Esophagus (tissue), 2 donors: ENCODE measurements at regions not wholly inside any gene's neighbourhood (a gene's known extent, or its start where the extent isn't known, plus 50 kb on each side); places are given as distances from the start of the nearest gene placed in this dataset.

Source experiments
- H3K27ac ChIP-seq, 2 donors: one replicate each; pipeline ENCODE4 v1.5.1; 2013; ENCODE audit warnings: low read depth in 2 of 2, mild to moderate bottlenecking in 2 of 2, inconsistent platforms in 1 of 2, low read length in 1 of 2, moderate library complexity in 1 of 2
- H3K27me3 ChIP-seq, 2 donors: one replicate each; pipeline ENCODE4 v1.6.1; 2013; ENCODE audit warnings: low read length in 2 of 2, control low read depth in 1 of 2, mild to moderate bottlenecking in 1 of 2; ENCODE audit not compliant: insufficient read depth in 2 of 2, control insufficient read depth in 1 of 2
- H3K36me3 ChIP-seq, 2 donors: one replicate each; pipeline ENCODE4 v1.6.1; 2013; ENCODE audit warnings: low read length in 1 of 2; ENCODE audit not compliant: control insufficient read depth in 2 of 2, insufficient read depth in 2 of 2
- H3K4me1 ChIP-seq, 2 donors: one replicate each; pipeline ENCODE4 v1.6.1; 2013; ENCODE audit warnings: low read length in 1 of 2; ENCODE audit not compliant: control insufficient read depth in 2 of 2, insufficient read depth in 2 of 2
- H3K4me3 ChIP-seq, 2 donors: one replicate each; pipeline ENCODE4 v1.5.1; 2013; ENCODE audit warnings: low read length in 2 of 2, mild to moderate bottlenecking in 2 of 2, low read depth in 1 of 2, moderate library complexity in 1 of 2
- H3K9me3 ChIP-seq, 2 donors: one replicate each; pipeline ENCODE4 v1.6.1; 2013; ENCODE audit warnings: mild to moderate bottlenecking in 2 of 2, low read depth in 1 of 2, low read length in 1 of 2, moderate library complexity in 1 of 2; ENCODE audit not compliant: control insufficient read depth in 2 of 2, insufficient read depth in 1 of 2
- WGBS, 2 donors: extraction: QIAGEN DNeasy Blood & Tissue Kit; methylation state at CpG; one replicate each; pipeline ENCODE4 v1.1.7; 2013; 5-methylcytosine and 5-hydroxymethylcytosine counted together
- donor health status: healthy with polysubstance abuse.
- donor health status: Bipolar disorder and iron deficiency.

DNA sequence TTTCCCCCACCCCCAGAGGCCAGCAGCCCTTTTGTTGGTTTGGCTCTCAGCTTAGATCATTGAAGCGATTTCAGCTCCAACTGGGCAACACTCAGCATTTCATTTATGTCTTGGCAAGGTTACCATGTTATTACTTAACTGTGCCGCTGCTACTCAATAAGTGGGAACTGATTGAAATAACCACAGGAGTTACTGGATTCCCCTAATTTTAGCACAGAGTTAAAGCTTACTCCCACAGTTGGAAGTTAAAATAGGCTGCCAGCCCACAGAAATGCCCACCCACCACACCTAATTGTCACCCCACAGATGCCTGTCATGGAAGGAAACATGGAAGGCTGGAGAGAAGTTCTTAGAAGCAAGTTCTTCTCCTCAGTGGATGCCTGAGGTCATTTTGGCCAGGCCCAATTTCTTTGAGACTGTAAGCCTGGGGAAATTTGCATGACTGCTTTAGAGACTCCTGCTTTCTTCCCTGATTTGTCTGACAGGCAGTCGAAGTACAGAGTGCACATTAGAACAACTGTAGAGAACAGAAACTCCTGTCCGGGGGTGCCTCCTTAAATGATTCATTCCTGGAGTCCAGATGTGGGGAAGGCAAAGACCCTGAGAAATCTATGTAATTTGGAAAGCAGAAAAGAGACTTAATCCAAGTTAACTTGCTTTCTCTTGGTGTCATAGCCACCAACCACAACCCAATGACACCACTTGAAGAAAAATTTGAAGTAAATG lies 370.0 kb downstream of the ZSWIM6 start:
- 59 to 73% methylated on average over 4 of the region's 4 CpGs for WGBS, 2 donors
- no peaks in the 10 kb centered on the region for H3K9me3 ChIP-seq
- no peak overlapping the region for H3K27ac ChIP-seq
- no peaks in the 10 kb centered on the region for H3K36me3 ChIP-seq
- no peak overlapping the region for H3K4me3 ChIP-seq
- H3K27me3 ChIP-seq, result no peaks in the 10 kb centered on the region
- no peaks in the 10 kb centered on the region for H3K4me1 ChIP-seq

DNA sequence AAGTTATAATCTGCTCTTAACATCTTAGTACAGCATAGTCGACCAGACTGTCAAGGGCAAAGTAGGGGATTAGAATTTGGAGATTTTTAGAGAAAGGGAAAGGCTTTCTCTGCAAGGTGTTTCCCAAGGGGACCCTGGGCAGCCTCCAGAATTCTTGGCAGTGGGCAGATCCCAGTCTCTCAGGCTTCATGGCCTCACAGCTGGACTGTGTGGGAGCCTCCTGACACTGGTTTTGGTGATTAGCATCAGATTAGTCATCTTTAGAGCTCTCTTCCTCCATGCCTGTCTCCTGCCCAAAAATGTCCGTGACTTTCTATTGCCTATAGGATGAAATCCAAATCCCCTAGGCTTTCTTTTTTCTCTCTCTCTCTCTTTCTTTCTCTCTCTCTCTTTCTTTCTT lies 370.7 kb downstream of the ZSWIM6 start:
- H3K4me3 ChIP-seq, result no peak overlapping the region
- no peaks in the 10 kb centered on the region for H3K9me3 ChIP-seq
- H3K36me3 ChIP-seq, result no peaks in the 10 kb centered on the region
- no peak overlapping the region for H3K27ac ChIP-seq
- no peaks in the 10 kb centered on the region for H3K4me1 ChIP-seq
- no peaks in the 10 kb centered on the region for H3K27me3 ChIP-seq
- 57 to 65% methylated on average over 2 of the region's 2 CpGs for WGBS, 2 donors

GRCh38 chr5:61704289-61704688 lies 372.2 kb downstream of the ZSWIM6 start:
- no peak overlapping the region for H3K27ac ChIP-seq
- no peak overlapping the region for H3K4me3 ChIP-seq
- no peaks in the 10 kb centered on the region for H3K27me3 ChIP-seq
- no peaks in the 10 kb centered on the region for H3K36me3 ChIP-seq
- no peaks in the 10 kb centered on the region for H3K4me1 ChIP-seq
- whole genome bisulfite sequencing, 2 donors, result 40 to 46% methylated on average over 3 of the region's 3 CpGs
- no peaks in the 10 kb centered on the region for H3K9me3 ChIP-seq

DNA sequence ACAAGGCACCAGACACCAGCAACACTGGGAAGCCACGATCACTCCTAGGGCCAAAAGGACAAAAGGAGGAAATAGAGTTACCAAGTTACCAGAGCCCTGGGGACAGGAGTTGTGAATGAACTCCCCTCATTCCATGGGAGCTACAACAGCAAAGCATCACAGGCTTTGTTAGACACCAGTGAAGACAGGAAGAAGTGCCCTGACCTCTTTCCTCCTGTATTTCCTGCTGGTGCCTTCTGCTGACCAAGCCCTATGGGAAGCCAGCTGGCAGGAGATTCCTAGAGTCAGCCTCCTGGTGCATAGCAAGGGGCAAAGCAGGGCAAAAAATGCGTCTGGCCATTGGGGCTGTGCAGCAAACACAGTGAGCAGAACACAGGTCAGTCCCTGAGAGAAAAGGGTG lies 374.7 kb downstream of the ZSWIM6 start:
- Histone ChIP-seq H3K27me3 (no peaks in the 10 kb centered on the region), H3K4me3 (no peak overlapping the region), H3K4me1 (no peaks in the 10 kb centered on the region), H3K27ac (no peak overlapping the region), H3K36me3 (no peaks in the 10 kb centered on the region), H3K9me3 (no peaks in the 10 kb centered on the region)
- 64 to 68% methylated on average over 2 of the region's 2 CpGs for WGBS, 2 donors

DNA sequence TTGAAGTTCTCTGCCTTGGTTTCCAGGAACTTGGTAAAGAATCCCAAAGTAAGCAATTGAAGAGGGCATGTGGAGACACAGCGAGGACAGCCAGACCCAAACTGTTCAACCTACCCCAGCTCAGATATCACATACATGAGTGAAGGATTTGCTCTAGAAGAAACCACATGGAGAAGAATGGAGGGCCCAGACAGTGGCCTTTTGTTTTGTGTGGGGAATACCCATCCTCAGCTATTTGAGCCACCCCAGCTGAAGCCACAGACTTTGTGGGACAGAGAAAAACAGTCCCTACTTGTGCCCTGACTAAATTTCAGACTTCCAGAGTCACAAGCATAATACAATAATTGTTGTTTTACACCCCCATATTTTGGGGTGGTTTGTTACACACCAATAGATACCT lies 387.1 kb downstream of the ZSWIM6 start:
- WGBS, 2 donors, result 85 to 92% methylated on average over 1 of the region's 1 CpG
- no peaks in the 10 kb centered on the region for H3K27me3 ChIP-seq
- H3K4me3 ChIP-seq, result no peak overlapping the region
- H3K9me3 ChIP-seq, result no peaks in the 10 kb centered on the region
- no peak overlapping the region for H3K27ac ChIP-seq
- no peaks in the 10 kb centered on the region for H3K36me3 ChIP-seq
- H3K4me1 ChIP-seq, result no peaks in the 10 kb centered on the region

GRCh38 chr5:61720829-61721228 lies 388.8 kb downstream of the ZSWIM6 start:
- no peak overlapping the region for H3K27ac ChIP-seq
- no peak overlapping the region for H3K4me3 ChIP-seq
- H3K4me1 ChIP-seq, result no peaks in the 10 kb centered on the region
- H3K27me3 ChIP-seq, result no peaks in the 10 kb centered on the region
- 80 to 89% methylated on average over 1 of the region's 1 CpG for WGBS, 2 donors
- no peaks in the 10 kb centered on the region for H3K36me3 ChIP-seq
- H3K9me3 ChIP-seq, result no peaks in the 10 kb centered on the region

GRCh38 chr5:61724102-61724501 lies 392.0 kb downstream of the ZSWIM6 start:
- Histone ChIP-seq H3K4me3 (no peak overlapping the region), H3K9me3 (no peaks in the 10 kb centered on the region), H3K4me1 (no peaks in the 10 kb centered on the region), H3K27ac (no peak overlapping the region), H3K27me3 (no peaks in the 10 kb centered on the region), H3K36me3 (no peaks in the 10 kb centered on the region)
- 90 to 94% methylated on average over 2 of the region's 2 CpGs for WGBS, 2 donors

- no peak overlapping the region for H3K4me3 ChIP-seq
- no peak overlapping the region for H3K27ac ChIP-seq
- WGBS, 2 donors, result 58 to 67% methylated on average over 1 of the region's 1 CpG
These were observed 396.2 kb downstream of the ZSWIM6 start for GRCh38 chr5:61728287-61728686.

DNA sequence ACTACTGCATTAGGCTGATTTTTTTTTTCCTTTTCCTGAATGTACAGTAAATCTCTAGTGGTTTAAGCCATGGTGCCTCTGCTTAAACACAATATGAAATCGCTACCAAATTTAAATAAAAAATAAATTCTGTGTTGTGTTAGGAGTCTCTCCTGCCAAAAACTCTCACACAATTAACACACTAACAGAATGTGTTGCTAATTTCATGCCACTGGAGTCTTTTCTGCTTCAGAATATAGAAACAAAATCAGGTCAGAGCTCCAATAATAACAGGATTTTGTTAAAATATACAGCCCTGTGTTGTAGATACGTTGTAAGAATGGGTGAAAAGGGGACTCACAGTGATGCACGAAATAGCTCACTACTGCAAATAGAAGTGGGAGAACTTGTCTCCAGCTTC lies 398.8 kb downstream of the ZSWIM6 start:
- Histone ChIP-seq H3K27me3 (no peaks in the 10 kb centered on the region), H3K4me3 (no peak overlapping the region), H3K36me3 (no peaks in the 10 kb centered on the region), H3K4me1 (no peaks in the 10 kb centered on the region), H3K27ac (no peak overlapping the region), H3K9me3 (no peaks in the 10 kb centered on the region)
- 44 to 47% methylated on average over 3 of the region's 3 CpGs for WGBS, 2 donors

More at GRCh38 chr5:61728287-61728686, 396.2 kb downstream of the ZSWIM6 start:
- no peaks in the 10 kb centered on the region for H3K36me3 ChIP-seq
- H3K9me3 ChIP-seq, result no peaks in the 10 kb centered on the region
- H3K27me3 ChIP-seq, result no peaks in the 10 kb centered on the region
- H3K4me1 ChIP-seq, result no peaks in the 10 kb centered on the region

- no peaks in the 10 kb centered on the region for H3K36me3 ChIP-seq
- no peaks in the 10 kb centered on the region for H3K9me3 ChIP-seq
- H3K27ac ChIP-seq, result no peak overlapping the region
- no peaks in the 10 kb centered on the region for H3K4me1 ChIP-seq
- H3K27me3 ChIP-seq, result no peaks in the 10 kb centered on the region
- H3K4me3 ChIP-seq, result no peak overlapping the region
- WGBS, 2 donors, result 74% methylated on average over 6 of the region's 6 CpGs
These were observed 399.3 kb downstream of the ZSWIM6 start for GRCh38 chr5:61731267-61731945.
